ENCODE measurements at regions not wholly inside any gene's neighbourhood (a gene's known extent, or its start where the extent isn't known, plus 50 kb on each side); places are given as distances from the start of the nearest gene placed in this dataset.
"Not testable (repeated sequence)": the region's sequence is repeated elsewhere in the genome, so short reads cannot be mapped to it uniquely, and the experiment has no call there.

DNA sequence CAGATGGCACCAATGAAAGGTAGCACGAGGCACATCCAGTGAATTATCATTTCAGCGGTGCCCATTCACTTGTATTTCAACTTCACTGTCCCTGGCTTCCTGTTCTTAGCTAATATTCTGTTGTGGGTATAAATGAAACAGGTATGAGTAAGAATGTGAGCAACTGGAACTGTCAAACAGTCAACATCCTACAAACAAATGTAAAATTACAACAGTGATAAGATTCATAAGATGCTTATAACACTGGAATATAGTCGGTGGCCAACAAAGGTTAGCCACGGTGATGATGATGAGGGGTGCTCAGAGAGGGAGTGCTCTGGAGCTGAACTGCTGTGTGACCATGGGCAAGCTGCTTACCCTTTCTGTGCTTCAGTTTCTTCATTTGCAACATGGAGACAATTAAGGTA is 74.9 kb upstream of the TOX2 start:
- intact Hi-C loops (cut with DNase I), result no loop called here
- no peak for DNase-seq (ENCODE audit: low spot score)

DNA sequence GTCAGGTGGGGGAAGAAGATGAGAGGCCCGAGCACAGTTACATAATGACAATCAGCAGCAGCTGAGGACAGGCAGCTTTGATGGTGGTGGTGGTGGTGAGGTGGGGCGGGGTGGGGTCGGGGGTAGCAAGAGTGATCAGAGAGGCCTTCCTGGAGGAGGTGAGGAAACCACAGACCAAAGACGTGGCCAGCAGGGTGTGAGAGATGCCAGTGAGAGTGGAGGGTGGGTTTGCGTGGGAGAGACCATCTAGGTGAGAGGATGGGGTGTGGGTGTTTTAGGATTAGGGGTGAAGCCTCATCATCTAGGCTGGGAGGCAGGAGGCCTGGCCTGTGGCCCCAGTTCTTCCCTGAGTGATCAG is 76.0 kb upstream of the TOX2 start:
- intact Hi-C loops (cut with DNase I), result no loop called here
- DNase-seq (ENCODE audit: low spot score), result no peak

DNA sequence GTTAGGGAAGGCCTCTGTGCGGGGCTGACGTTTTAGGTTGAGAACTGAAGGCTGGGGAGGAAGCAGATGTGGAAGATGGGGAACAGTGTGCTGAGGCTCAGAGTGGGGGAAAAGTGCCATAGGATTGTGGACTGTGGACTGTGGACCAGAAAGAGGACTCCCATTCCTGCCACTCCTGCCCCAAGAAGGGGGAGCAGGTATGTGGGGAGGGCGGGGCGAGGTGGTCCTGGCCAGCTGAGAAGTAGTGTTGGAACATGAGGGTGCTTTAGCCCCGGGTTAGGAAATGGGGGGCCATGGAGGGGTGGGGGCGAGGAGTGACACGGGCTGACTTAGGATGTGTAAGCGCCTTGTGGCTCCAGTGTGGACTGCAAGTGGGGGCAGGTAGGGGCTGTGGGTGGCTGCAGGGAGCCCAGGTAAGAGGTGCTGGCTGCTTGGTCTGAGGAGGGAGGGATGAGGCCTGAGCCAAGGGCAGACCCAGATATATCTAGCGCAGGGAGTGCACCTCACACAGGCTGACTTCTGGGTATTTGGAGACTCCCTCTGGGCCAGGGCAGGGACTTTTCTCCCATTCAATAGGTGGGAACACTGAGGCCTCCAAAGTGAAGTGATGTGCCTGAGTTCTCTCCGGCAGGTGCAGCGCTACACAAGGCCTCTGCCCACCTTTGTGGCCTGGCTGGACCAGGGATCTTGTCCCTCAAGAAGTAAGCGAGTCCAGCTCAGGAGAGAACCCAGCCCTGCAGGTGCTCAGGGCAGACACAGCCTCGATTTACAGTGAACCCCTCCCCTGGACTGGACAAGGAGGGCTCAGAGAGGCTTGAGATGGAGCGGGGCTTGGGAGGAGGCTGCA is 76.6 kb upstream of the TOX2 start:
- no peak for DNase-seq (ENCODE audit: low spot score)
- intact Hi-C loops (cut with DNase I), result no loop called here

GRCh38 chr20:43836790-43837189 is 77.9 kb upstream of the TOX2 start:
- DNase-seq (ENCODE audit: low spot score), result no peak
- intact Hi-C loops (cut with DNase I), result no loop called here

- no peak for DNase-seq (ENCODE audit: low spot score)
- intact Hi-C loops (cut with DNase I), result no loop called here
Observed at GRCh38 chr20:43835944-43836508, 78.6 kb upstream of the TOX2 start.

GRCh38 chr20:43833511-43834395 is 80.9 kb upstream of the TOX2 start:
- DNase-seq (ENCODE audit: low spot score), result no peak
- intact Hi-C loops (cut with DNase I), result no loop called here

DNA sequence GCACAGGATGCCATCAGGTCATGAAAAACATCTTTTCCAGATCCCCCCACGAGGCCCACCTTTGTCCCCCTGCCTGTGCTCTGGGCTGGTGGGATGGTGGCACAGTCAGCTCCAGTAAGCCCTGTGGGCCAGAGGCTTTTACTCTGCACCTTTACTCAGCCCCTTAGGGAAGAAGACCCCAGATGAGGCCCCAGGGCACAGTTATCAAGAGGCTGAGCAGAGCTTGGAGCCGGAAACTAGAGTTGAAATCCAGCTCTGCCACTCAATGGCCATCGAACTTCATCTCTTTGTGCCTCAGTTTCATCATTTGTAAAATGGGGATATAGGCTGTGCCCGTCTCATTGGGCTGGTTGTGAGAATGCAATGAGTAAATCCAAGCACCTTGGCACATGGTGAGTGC is 81.7 kb upstream of the TOX2 start:
- intact Hi-C loops (cut with DNase I), result no loop called here
- no peak for DNase-seq (ENCODE audit: low spot score)

DNA sequence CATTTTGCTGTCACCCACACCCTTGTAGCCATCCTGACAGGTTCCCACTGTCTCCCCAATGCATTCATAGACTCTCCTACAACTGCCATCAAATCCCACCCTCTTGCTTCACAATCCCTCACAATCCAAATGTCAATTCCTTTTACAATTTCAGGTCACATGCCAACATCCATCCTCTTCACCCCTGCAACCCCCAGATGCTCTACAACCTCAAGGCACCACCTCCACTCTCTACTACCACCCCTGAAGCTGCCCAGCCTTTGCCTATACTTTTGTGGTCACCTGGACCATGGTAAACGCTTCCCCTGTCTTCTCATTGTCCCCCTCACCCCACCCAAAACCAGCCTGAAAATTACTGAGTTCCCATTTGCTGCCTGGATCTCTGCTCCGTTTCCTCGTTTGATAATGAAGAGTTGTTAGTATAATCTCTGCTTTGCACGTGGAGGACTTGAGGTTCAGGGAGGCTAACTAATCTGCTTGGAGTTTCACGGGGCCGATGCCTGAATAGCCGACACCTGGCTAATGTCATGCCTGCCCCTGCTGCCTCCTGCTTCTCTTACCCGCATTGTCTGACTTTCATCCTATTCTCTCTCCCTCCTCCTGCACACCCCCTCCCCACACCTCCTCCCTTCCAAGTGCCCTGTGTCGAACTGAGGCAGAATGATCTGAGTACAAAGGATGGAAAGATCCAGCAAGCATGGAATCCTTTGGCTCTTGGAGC is 82.4 kb upstream of the TOX2 start:
- intact Hi-C loops (cut with DNase I), result no loop called here

GRCh38 chr20:43831481-43832065 is 83.1 kb upstream of the TOX2 start:
- intact Hi-C loops (cut with DNase I), result no loop called here
- no peak for DNase-seq (ENCODE audit: low spot score)

More for the DNA sequence above, 82.4 kb upstream of the TOX2 start:
- no peak for DNase-seq (ENCODE audit: low spot score)

DNA sequence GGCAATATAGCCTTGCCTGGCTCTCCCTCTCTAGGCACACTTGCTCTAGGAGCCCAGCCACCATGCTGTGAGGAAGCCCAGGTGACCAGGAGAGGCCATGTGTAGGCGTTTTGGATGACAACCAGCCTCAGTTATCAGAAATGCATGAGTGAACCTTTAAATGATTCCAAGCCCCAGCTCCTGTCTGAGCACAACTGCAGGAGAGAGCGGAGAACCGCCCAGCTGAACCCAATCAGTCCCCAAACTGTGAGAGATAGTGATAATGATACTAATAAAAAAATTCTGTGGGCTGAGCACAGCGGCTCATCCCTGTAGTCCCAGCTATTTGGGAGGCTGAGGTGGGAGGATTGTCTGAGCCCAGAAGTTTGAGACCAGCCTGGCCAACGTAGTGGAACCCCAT is 83.8 kb upstream of the TOX2 start:
- no peak for DNase-seq (ENCODE audit: low spot score)
- intact Hi-C loops (cut with DNase I), result no loop called here

- intact Hi-C loops (cut with DNase I), result no loop called here
- no peak for DNase-seq (ENCODE audit: low spot score)
Observed at GRCh38 chr20:43829951-43830690, 84.5 kb upstream of the TOX2 start.

- DNase-seq (ENCODE audit: low spot score), result no peak
- intact Hi-C loops (cut with DNase I), result no loop called here
Observed at GRCh38 chr20:43827940-43828562, 86.6 kb upstream of the TOX2 start.

- intact Hi-C loops (cut with DNase I); DNase-seq (ENCODE audit: low spot score): not testable (repeated sequence)
Observed at GRCh38 chr20:43826943-43827342, 87.7 kb upstream of the TOX2 start.

DNA sequence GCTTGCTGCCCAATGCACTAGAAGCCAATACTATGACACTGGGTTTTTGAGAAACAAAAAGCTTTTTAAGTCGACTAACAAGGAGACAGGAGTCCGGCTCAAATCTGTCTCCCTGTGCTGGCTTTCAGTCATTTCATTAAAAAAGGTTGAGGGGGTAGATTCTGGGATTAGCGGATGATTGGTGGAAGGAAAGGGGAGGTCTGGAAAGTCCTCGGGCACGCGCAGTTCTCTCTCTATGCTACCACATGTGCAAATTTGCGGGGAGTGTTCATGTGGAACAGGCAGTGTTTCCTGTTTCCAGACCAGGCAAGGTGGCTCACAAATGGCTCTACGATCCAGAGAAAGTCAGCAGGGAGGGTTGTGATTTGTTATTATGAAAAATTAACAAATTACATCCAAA is 89.1 kb upstream of the TOX2 start:
- intact Hi-C loops (cut with DNase I), result no loop called here
- no peak for DNase-seq (ENCODE audit: low spot score)

DNA sequence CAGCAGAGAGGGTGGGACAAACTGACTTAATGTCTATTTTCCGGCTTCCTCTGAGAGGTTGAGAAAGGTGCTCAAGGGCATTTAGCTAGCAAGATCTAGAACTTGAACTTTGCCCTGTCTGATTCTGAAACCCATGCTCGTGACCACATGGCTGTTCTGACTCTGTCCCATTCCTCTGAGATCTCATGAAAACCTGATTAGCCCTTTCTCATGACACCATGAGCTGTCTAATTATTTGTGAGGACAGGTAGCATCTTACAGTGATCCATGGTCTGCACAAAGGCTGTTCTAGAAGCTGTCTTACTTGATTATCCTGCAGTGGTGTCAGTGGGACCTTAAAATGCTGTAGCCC is 89.6 kb upstream of the TOX2 start:
- DNase-seq (ENCODE audit: low spot score), result no peak
- intact Hi-C loops (cut with DNase I), result no loop called here

DNA sequence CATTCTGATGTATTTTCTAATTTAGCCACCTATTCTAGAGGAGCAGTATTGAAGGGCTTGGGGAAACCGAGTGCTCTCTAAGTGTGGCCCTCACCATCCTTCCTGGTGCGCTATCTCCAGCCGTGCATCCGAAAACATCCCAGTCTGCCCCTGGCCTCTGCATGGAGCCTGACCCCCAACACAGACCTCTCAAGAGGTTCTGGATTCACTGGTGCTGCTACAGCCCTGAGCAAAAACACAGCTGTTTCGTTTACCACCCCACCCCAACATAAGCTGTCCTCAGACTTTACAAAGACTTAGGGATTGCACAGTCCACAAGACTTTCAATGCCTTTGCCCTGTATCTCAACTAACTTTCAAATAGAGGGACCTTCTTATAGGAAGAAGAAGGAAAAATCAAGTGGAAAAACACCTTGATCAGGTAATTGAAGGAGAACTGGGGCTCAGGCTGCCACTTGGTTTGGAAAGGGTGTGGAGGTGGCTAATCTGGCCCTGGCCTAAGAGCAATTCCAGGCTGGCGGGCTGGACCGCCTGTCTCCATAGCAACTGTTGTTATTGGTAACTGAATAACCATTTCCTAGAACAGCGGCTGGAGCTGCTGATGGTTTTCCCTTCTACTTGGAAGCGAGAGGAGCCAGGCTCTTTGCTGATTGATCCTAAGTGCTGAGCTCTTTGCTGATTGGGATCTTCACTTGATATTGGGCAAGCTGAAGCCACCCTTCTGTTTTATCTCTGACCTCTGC is 90.2 kb upstream of the TOX2 start:
- intact Hi-C loops (cut with DNase I), result no loop called here
- no peak for DNase-seq (ENCODE audit: low spot score)

GRCh38 chr20:43821795-43822194 is 92.9 kb upstream of the TOX2 start:
- intact Hi-C loops (cut with DNase I), result no loop called here

More at GRCh38 chr20:43821795-43822194, 92.9 kb upstream of the TOX2 start:
- DNase-seq (ENCODE audit: low spot score), result no peak
